Stimulated activated CD4-positive, alpha-beta T cell treated with anti-CD3 and anti-CD28 coated beads, Interleukin-4, amount 100 ng/mL, for 24 hours (primary cell): ENCODE measurements at regions not wholly inside any gene's neighbourhood (a gene's known extent, or its start where the extent isn't known, plus 50 kb on each side); places are given as distances from the start of the nearest gene placed in this dataset.
"Not testable (repeated sequence)": the region's sequence is repeated elsewhere in the genome, so short reads cannot be mapped to it uniquely, and the experiment has no call there.

Experiments
- DNase-seq: peaks from one replicate; pipeline ENCODE4 v3.0.0-alpha.2; 2020

DNA sequence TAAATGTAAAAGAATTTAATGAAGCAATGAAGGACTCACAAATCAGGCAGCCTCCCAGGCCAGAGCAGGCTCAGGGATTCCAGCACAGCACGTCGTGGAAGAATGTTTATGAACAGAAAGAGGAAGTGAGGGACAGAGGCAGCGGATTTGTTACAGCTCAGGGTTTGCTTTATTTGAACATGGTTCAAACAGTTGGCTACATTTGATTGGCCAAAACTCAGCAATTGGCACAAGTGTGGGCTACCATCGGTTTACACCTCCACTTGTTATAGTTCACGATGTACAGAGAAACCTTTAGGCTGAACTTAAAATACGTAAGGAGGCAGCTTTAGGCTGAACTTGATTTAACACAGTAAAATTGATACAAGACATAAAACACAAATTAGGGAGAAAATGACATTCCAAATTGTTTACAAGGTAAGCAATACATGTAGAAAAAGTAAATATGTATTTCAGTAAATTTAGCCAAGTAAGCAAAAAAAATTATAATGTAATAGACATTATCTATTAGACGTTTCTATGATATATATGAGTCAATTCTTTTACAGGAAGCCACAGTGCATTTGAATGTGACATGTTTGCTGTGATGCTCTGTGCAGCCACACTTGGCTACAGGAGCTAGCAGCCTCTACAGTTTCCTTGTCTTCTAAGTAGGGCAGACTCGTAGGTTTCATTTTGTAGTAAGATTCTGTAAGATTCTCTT is 126.5 kb downstream of the ADSS2 start:
- DNase-seq, result no peak

DNA sequence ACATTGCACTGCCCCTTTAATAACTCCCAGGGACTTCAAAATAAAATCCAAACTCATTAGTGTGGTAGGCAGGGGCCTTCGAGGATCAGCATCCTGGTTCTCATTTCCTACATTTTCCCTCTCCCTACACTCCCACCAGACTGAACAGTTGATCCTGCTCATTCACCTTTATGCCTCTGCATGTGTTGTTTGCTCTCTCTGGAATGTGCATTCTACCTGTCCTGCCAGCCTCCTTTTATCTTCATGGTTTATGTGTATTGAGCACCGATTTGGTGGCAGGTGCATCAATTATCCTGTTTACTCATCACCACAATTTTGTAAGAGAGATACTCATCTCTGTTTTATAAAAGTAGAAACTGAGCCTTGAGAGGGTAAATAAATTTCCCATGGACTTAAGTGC is 125.0 kb downstream of the ADSS2 start:
- no peak for DNase-seq

DNA sequence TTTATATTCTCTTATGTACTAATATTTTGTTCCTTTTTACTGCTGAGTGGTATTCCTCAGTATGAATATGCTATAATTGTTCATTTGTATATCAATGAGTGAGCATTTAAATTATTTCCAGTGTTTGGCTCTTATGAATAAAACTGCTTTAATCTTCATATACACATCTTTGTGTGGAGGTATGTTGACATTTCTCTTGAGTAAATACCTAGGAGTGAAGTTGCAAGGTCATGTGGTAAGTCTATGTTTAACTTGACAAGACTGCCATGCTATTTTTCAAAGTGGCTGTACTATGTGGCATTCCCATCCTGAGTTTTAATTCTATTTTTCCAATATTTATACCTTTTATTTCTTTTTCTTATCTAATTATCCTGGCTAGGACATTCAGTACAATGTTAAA is 124.2 kb downstream of the ADSS2 start:
- DNase-seq, result no peak

DNA sequence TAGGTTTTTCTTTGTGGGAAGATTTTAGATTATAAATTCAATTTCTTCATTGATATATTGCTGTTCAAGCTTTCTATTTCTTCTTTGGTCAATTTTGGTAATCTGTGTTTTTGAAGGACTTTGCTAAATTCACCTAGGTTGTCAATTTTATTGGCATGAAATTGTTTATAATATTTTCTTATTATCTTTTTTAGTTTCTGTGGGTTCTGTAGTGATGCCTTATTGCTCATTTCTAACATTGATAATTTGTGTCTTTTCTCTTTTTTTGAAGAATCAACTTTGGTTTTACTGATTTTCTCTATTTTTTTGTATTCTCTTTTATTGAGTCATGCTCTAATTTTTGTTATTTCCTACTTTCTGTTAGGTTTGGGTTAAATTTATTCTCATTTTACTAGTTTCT is 123.2 kb downstream of the ADSS2 start:
- DNase-seq, result no peak

DNA sequence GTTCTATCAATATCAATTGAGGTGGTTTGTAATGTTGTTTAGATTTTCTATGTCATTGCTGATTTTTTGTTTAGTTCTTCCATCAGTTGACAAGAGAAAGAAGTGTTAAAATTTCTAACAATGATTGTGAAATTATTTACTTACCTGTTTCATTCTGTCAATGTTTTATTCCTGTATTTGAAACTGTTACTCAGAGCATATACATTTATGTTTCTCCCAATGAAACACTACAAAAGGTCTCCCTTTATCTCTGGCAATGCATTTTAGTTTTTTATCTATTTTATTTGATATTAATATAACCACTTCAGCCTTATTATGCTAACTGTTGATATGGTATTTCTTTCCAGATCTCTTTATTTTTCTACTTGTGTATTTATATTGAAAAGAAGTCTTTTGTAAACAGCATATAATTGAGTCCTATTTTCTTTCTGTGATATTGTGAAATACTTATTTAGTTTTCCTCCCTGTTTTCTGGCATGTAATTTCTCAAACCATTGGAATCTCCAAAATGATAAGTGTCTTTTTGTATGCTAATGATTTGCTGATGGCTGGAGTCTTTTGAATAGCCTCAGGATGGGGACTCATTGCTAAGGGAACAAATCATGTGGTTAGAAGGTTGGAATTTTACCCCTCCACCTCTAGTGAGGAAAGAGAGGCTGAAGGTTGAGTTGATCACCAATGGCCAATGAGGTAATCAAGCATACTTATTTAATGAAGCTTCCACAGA is 122.0 kb downstream of the ADSS2 start:
- DNase-seq, result no peak

DNA sequence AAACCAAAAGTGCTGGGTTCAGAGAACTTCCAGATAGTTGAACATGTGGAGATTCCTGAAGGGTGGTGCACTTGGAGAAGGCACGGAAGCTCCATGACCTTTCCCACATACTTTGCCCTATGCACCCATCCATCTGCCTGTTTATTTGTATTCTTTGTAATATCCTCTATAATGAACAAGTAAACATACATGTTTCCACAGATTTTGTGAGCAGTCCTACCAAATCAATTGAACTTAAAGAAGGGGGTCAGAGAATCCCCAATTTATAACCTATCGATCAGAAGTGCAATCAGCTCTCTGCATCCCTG is 121.4 kb downstream of the ADSS2 start:
- no peak for DNase-seq

DNA sequence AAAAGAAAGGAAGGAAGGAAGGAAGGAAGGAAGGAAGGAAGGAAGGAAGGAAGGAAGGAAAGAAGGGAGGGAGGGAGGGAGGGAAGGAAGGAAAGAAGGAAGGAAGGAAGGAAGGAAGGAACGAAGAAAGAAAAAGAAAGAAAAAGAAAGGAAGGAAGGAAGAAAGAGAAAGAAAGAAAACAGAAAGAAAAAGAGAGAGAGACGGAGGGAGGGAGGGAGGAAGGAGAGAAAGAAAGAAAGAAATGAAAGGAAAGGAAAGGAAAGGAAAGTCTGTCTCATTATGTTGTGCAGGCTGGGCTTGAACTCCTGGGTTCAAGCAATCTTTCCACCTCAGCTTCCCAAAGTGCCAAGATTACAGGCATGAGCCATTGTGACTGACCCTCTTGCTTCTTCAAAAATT is 118.9 kb downstream of the ADSS2 start:
- DNase-seq, result not testable (repeated sequence)

DNA sequence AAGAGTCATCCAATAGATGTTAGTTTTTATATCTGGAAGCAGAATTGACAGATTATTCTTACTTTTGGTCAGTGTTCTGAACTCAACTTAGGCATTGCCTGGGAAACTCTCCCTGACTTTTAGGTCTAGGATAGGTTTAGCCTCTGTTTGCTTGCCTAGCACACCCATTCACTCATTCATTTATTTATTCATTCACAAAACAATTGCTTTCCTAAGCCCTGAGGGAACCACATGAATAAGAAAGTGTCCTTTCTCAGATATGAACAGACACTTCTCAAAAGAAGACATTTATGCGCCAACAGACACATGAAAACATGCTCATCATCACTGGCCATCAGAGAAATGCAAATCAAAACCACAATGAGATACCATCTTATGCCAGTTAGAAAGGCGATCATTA is 117.4 kb downstream of the ADSS2 start:
- DNase-seq, result not testable (repeated sequence)

DNA sequence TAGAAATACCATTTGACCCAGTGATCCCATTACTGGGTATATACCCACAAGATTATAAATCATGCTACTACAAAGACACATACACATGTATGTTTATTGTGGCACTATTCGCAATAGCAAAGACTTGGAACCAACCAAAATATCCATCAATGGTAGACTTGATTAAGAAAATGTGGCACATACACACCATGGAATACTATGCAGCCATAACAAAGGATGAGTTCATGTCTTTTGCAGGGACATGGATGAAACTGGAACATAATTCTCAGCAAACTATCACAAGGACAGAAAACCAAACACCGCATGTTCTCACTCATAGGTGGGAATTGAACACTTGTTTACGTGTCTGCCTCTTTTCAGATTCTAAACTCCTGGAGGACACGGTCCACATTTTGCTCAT is 116.9 kb downstream of the ADSS2 start:
- DNase-seq, result not testable (repeated sequence)

DNA sequence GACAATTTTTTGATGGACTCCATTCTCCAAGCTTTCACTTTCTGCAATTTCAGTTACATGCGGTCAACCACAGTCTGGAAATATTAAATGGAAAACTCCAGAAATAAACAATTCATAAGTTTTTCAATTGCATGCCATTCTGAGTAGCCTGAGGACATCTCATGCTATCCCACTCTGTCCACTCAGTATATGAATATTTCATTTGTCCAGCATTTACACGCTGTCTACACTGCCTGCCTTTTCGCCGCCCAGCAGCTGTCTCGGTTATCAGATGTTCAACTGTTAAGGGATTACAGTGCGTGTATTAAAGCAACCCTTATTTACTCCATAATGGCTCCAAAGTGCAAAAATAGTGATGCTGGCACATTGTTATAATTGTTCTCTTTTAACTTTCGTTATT is 116.3 kb downstream of the ADSS2 start:
- no peak for DNase-seq

DNA sequence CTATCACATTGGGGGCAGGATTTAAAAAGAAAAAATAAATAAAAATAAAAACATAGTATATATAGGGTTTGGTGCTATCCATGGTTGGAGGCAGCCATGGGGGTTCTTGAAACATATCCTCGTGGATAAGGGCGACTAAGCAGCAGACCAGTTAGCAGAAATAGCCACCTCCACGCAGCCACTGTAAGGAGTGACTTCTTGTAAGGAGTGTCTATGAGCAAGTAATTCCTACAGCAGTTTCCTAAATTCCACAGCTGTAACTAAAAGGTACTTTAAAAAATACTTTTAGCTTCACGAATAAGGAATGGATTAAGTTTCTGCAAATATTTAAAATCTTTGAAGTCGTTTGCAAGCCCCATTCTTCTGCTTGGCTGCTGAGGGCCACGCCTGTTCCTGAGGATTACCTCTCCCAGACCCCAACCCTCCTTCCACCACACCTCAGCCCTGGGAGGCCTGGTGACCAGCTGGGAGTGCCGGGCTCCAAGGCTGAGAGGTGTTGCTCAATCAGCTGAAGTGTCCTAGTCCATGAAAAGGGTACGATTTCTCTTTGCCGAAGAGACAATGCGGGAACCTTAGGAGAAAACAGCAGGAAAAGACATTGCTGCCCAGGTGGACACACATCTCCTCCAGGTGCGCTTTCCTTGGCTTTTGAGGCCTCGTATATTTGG is 115.3 kb downstream of the ADSS2 start:
- DNase-seq, result no peak

DNA sequence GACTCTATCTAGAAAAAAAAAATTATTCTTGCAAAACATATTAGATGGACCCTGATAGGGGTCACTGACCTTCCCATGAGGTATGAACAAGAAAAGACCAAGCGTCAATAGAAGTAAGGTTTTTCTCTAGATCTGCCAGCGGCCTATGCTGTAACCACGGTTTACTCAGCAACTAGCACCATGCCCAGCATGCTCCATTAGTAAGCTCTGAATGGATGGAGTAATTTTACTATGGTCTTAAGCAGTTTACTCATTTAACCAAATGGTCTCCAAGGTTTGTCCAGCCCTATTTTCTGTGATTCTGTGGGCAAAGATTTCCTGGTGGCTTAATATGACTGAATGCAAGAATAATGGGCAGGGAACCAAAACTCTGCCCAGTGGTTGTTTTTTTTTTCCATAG is 113.9 kb downstream of the ADSS2 start:
- no peak for DNase-seq

DNA sequence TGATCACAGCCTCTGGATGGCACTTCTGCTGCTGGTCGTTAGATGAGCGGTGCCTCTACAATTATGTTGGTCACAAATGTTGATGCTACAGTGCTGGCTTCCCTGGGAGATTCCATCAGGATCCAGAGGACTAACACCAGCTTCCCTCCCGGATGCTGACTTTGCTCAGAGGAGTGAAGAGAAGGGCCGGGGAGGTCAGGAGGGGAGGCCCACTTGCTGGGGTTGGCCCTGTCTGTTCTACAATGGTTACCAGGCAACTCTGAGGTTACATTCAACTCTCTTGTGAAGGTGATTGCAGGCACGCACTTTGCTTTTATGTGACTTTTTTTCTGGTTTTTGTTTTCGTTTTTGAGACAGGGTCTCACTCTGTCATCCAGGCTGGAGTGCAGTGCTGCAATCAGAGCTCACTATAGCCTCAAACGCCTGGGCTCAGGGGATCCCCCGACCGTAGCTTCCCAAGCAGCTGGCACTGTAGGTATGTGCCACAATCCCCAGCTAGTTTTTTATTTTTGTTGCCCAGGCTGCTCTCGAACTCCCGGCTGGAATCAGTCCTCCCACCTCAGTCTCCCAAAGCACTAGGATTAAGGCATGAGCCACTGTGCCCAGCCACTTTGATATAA is 112.5 kb downstream of the ADSS2 start:
- no peak for DNase-seq

DNA sequence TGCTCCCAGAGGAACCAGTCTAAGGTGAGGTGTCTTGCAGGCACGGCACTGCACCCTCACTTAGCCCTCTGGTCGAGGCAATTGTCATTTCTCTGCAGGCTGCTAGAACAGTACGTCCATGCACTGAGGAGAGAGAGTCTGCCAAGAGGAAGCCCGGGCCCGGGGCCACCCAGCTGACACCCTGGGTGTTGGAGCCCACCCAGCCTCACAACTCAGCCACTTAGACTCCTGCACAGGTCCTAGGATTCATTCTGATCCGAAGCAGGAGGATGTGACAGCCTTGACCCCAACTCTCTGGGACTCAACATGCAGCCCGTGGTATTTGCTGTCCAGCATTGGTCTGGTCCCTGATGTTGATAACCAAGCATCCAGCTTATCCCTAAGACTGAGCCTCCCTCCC is 111.9 kb downstream of the ADSS2 start:
- no peak for DNase-seq

DNA sequence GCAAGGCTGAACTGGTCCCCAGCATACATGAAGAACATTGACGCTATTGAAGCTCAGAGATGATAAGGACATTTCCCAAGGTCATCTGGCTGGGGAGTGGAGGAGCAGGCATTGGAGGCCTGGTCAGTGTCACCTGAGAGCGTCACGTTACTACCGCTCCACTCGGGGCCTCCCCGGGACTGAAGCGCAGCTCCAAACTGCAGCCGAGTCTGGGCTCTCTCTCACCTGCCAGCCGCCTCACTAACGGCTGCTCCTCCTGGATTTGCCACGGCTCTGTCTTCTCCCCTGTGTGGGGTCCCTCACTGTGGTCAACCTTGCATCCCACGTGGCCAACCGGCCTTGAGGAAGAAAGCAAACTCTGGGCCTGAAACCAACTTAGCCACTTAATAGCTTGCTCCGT is 111.3 kb downstream of the ADSS2 start:
- no peak for DNase-seq

DNA sequence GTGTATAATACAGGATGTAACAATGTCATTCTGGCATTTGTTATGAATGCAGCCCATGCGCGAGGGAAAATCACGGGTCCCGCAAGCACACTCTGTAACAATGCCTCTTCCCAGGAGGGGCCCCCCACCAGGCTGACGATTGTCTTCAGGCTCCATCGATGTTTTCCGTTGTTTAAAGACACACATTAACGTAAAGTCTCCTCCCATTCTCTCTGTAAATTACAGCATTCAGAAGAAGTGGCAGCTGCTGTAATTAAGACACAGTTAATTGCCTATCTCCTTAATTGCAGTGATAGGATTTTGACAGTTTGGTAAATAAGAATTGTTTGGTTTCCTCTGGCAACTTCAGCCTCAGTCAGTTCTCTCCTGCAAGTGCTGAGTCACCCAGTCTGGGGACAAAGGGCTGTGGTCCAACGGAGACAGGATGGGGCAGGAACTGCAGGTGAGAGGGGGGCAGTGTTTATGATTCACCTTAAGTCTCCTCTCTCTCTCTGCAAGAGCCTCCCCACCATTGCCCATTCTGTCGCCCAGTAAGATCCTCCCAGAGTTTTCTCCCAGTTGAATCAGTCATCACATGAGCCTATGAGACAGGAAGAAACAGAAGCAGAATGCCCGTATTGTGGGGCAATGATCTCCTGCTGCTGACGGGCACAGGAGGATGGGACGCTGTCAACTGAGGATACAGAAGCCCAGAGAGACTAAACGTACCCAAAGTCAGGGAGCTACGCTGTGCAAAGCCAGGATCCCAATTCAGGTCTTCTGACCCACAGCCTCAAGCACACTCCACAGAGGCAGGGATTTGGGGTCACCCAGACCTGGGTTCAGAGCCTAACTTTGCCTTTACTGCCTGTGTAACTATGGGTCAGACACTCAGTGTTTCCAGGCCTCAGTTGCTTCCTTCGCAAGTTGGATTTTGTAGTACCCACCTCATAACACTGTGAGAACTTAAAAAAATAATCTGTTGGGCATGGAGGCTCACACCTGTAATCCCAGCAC is 110.0 kb downstream of the ADSS2 start:
- no peak for DNase-seq

DNA sequence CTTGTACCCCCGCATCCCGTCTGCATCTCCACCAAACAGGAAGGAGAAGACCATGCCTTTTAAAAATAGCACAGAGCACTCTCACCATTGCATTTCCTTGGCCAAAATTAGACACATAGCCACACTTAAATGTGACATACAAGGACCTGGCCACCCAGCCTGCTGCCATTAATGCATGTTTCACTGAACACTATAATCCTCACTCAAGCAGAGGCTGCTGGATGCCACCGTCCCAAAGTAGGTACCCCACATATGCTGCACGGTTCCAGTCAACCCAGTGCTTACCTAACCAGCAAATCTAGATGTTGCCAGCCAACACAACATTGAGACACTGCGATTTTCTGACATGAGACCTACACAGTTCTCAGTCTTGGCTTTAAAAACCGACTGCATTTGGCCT is 107.7 kb downstream of the ADSS2 start:
- no peak for DNase-seq

DNA sequence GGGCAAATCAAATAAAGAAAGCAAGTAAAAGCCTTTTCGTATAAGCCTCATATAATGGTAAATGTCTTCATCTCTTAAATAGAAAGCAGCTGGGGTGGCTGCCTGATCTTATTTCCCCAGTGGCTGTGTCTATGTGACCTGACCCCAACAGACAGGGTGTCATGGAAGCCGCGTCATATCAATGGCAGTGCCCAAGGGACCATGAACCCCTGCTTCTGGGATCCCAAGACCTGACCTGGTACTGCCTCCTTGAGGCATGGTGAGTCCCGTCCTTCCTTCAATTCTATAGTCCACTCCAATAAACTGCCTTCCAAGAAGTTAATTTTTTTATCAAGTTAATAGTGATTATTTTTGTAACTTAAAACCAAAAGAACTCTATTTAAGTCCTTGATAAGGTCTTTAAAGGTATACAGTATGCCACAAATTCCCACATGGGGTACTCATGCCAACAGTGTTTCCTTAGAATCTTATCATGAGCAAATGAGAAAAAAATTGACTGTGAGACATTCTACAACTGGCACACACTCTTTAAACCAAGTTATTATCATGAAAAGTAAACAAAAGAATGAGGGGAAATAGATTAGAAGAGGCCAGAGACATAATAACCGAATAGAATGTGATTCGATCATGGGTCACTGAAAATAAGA is 104.6 kb downstream of the ADSS2 start:
- DNase-seq, result no peak

DNA sequence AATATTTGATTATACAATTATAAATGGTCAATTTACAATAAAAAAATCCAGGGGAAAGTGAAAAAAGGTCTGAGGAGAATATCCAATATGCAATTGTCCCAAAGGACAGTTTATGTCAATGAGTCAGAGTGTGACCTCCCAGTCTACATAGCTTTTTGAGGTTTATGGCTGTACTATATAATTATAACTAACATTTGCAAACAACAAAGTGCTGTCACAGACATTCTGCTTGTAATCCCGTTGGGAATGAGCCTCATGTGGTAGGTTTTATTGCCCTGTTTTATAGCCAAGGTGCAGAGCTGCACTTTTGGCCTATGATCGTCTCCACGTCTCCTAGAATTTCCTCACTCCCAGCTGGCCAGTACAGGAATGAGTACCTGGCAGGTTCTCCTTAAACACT is 103.8 kb downstream of the ADSS2 start:
- no peak for DNase-seq

DNA sequence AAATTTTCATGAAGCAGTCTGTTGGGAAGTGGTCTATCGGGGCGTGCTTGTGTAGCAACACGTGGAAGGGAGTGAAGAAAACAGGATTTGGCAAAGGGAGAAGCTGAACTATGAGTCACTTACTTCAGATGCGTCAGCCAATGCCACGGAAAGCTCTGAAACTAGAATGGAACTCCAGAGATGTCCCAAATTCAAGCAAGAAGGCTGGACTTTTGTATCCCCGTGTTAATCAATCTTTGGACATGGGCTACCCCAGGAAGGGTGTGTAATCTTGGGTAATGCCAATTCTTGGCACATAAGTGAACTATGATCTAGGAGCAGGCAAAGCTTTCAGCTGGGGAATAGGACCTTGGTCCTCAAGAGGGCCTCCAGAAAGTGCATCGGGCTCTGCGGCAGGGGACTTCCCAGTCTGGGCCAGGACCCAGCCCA is 102.6 kb downstream of the ADSS2 start:
- no peak for DNase-seq

DNA sequence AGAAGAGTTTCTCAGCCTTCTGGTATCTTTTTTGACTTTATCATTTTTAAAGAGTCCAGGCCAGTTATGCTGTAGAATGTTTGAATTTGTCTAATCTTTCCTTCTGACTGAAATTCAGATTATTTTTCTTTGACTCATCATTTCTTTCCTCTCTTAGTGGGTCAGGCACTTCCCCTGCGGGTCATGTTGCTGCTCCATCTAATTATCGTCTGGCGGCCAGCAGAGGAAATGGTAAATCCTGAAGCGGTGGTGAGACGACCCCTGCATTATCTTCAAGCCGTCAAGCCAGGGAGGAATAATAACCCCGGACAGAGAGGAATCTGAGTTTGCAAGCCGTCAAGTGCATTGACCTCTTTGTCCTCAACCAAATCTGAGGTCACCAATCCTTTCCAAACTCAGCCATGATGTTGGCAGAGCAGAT is 102.1 kb downstream of the ADSS2 start:
- no peak for DNase-seq

DNA sequence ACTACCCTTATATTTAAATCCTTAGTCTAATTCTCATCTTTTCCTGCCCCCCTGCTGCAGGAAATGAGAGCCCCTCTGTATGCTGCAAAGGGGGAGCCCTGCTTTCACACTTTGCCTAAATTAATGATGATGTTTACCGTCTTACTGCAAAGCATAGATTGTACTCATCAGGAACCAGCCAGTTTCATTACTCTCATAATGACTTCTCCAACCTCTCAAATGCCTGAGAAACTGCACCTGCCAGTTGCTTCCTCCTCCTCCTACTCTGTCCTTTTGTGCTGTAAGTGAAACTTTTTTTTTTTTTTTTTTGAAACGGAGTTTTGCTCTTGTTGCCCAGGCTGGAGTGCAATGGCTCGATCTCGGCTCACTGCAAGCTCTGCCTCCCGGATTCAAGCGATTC is 101.7 kb downstream of the ADSS2 start:
- DNase-seq, result no peak
